ENCODE measurements at regions not wholly inside any gene's neighbourhood (a gene's known extent, or its start where the extent isn't known, plus 50 kb on each side); places are given as distances from the start of the nearest gene placed in this dataset.

- TF ChIP-seq CTCF (conservative IDR thresholded peaks at IDR 0.05; ENCODE audit: low read depth in 2 of 2) = no peak
- no peak for TF ChIP-seq POLR2AphosphoS5 (IDR thresholded peaks at IDR 0.05; ENCODE audit: low read depth)
- TF ChIP-seq EZH2phosphoT487 (IDR thresholded peaks at IDR 0.05; ENCODE audit: unreplicated experiment) = no peak
- TF ChIP-seq JUNB (IDR thresholded peaks at IDR 0.05; ENCODE audit: unreplicated experiment) = no peak
- TF ChIP-seq REST (IDR thresholded peaks at IDR 0.05; ENCODE audit: unreplicated experiment) = no peak
- no peak for TF ChIP-seq CREB1 (CRISPR knock-in tag; IDR thresholded peaks at IDR 0.05; ENCODE audit: low read depth)
- no peak for TF ChIP-seq EZH2 (IDR thresholded peaks at IDR 0.05; ENCODE audit: low read depth, unreplicated experiment)
- no peak for TF ChIP-seq ETS1 (IDR thresholded peaks at IDR 0.05)
Measured at GRCh38 chr11:129320494-129320893, 55.2 kb upstream of the BARX2 start.

Data from GM23338 (cell line).